NCI-H2227 (cell line): ENCODE measurements at regions not wholly inside any gene's neighbourhood (a gene's known extent, or its start where the extent isn't known, plus 50 kb on each side); places are given as distances from the start of the nearest gene placed in this dataset.

Experiments used
- DNase-seq: peaks from one replicate; lab custom pipeline; 2025; ENCODE audit not compliant: unreplicated experiment; lab: John Stamatoyannopoulos, UW

DNA sequence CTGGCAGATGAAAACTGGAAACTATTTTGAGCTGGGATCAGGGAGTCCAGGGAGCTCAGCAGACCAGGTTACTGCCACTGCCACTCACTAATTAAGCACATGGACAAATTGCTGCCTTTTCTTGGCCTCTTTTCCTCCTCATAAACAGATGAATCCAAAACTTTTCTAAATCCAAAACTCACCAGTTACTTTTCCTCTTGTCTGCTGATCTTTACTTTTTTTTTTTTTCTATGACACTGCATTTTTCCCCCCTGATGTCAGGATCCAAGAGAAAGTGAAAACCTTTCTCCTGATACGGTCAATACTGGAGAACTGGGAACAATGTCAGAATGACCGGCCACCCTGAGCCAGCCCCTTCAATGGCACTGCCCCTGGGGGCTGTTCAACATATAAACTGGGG is 405.8 kb downstream of the DUSP10 start:
- no peak for DNase-seq

DNA sequence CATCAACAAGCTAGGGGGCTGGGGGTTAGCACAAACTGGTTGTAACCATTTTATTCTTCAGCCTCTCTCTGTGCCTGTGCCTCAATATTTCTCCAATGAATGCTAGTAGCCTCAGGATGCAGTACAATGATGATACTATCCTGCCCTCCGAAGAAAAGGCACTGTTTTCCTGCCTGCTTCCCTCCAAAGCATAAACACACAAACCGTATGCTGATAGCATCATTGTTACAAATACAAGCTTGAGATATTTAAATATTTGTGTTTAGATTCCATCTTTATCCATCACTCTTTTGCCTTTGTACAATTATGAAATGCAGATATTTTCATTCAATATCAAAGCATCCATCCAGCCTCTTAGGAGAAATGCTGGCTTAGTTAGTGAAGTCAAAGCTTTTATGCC is 404.8 kb downstream of the DUSP10 start:
- no peak for DNase-seq

DNA sequence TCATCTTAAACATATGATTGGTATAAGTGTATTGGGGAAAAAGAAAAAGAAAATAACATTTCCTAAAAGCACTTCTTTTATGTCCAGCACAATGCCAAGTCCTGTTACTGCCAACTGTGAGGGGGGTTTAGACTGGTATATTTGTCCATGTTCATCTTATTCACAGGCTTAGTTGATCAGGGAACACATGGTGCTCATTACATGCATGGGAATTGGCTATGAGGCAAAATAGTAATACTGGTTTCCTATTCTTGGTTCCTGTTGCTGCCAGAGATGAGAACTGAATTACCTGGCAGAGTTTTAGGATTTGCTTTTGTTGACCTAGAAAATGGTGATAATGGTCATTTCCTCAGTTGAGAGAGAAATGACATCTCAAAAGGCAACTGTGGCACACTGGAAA is 398.8 kb downstream of the DUSP10 start:
- DNase-seq = no peak

GRCh38 chr1:221343607-221344006 is 398.3 kb downstream of the DUSP10 start:
- DNase-seq = no peak

DNA sequence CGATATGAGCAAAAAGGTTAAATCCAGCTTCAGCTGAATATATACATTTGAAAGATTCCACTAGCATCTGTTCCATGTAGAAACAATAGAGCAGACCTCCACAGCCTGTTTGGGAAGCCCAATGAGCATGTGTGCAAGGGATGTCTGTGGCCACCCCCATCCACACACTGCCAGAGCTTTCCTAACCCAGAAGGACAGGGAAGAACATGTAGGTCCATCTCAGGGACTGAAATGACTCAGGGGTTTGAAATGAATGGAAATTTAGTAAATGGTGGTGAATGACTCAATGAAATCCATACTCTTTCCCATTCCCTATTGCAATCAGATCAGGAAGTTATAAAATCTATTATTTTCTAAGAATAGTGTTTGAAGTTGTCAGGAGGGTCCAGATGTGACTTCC is 397.2 kb downstream of the DUSP10 start:
- DNase-seq = no peak

DNA sequence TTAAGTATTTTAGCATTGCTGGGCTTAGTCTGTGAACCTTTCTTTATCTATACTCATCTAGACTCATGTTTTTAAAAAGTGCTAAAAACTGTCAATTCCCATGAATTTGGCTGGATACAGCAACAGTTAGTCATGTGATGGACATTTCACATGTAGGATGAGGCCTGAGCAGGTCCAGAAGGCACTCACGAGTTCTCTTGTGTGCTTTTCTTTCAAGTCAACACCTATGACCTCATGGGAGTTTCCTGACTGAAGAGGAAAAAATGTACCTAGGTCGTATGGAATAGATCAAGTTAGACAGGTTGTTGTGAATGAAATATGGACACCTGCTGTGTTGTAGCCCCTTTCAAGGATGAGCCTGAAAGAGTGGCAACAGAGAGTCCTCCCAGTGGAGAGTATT is 394.2 kb downstream of the DUSP10 start:
- DNase-seq = no peak

DNA sequence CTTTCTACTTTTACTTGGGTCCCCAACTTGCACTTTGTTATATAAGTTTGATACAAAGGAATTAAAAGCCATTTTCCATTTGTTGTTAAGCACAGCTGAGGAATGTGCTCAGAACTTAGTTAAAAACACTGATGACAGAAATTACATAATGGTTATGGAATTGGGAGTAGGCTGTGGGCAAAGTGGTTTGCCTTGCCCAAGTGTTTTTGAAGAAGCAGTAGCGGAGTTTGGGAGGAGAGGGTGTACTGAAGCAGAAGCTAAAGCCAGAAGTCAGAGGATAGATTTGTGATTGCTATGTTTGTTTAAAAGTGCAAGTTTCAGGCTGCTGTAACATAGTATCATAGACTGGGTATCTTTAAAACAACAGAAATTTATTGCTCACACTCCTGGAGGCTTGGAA is 391.8 kb downstream of the DUSP10 start:
- DNase-seq = no peak

- DNase-seq = no peak
Measured at GRCh38 chr1:221356693-221357092, 385.2 kb downstream of the DUSP10 start.

DNA sequence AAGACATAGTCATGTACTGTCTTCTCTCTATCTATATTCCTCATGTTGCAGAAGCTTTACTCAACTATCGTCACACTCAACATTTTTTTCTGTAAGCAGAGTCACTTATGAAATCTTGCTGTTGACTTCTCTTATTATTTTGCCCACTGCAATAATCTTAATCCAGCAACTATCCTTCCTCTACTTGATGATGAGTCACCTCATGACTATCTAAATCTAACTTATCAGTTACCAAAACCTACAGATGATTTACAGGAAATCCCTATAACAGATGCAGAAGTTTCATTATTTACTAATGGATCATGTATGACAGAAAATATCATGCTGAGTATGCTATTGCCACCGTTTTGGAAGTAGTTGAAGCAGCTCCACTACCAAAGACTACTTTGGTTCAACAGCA is 378.9 kb downstream of the DUSP10 start:
- DNase-seq = no peak

GRCh38 chr1:221366495-221367110 is 375.3 kb downstream of the DUSP10 start:
- no peak for DNase-seq

DNA sequence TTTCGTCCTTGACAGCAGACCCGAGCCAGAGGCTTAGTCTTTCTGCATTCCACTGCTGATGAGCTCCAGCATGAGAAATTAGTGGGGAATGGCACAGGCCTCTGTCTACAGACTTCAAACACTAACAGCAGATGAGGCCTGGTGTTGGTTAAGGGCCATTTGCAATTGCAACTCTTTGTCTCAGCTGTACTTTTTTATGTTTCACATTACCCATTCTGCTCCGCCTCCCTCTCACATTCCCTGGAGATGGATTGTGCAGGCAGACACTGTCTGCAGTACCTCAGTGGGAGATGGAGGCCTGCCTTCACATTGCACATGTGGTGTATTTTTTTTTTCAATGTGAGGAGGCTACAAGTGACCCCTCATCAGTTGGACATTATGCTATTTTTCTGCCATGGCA is 370.2 kb downstream of the DUSP10 start:
- DNase-seq = no peak

- no peak for DNase-seq
Measured at GRCh38 chr1:221373795-221374194, 368.1 kb downstream of the DUSP10 start.

- DNase-seq = no peak
Measured at GRCh38 chr1:221376286-221376685, 365.6 kb downstream of the DUSP10 start.

DNA sequence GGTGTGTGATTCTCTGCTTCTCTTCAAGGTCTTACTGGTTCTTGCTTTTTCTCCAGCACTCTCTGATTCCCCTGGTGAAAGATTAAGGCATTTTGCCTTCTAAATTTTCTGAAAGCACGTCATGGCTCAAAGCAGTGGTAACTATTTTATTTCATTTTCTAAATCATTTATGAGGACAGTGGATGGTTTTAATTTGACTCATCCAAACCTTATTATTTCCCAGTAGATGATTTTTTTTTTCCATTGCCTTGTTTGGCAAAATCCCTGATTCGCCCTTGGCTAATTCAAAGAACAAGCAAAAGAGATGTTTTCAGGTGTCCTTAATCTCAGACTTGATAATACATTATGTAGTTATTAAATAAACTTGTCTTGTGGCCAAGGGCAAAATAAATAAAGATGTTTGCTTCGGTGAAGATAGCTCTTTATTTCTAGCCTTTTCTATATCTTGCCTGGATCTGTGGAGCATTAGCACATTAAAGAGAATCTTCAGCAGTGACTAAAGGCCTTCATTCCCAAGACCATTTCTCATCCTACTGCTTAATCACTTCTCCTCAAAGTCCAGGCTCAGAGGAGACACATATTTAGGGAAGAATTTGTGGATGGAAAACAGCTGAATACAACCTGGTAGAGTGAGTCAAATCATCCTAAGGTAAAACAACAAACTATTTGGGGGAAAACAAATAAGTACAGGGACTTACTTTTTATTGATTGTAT is 359.8 kb downstream of the DUSP10 start:
- DNase-seq = no peak

DNA sequence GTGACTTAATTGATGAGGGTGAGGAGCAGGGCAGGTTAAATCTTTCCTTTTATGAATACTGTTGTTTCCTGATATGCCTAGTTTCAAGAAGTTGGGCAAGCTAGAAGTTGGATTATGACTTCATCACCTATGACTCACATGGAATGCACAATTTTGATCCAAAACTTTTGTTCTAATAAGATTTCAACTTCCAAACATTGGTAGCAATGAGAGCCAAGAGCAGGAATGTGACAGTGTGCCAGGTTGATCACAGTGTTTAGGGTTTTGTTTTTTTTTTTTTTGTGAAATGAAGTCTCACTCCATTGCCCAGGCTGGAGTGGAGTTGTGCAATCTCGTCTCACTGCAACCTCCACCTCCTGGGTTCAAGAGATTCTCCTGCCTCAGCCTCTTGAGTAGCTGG is 349.4 kb downstream of the DUSP10 start:
- no peak for DNase-seq

DNA sequence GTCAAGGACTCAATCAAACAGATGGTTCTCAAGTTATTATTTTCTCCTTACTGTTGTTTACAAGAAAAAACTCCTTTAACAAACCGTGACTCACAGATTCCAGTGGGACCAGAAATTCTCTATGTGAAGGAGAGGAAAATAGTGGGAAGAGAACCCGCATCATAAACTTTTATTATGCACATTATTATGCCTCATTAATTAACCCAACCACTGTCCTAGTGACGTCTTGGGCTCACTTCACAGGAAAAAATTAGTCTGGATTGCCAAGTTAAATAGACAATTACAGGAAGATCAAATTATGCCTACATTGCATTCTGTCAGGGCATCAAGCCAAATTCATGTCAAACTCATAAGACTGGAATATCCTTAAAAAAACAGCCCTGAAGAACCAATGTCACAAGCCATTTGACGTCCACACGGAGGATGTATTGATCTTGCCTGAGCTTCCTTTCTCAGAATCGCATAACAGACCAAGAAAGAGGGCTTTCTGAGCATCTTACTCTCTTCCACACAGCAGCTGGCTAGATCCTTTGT is 347.8 kb downstream of the DUSP10 start:
- no peak for DNase-seq

GRCh38 chr1:221396526-221396925 is 345.4 kb downstream of the DUSP10 start:
- no peak for DNase-seq

- no peak for DNase-seq
Measured at GRCh38 chr1:221397141-221397540, 344.7 kb downstream of the DUSP10 start.

DNA sequence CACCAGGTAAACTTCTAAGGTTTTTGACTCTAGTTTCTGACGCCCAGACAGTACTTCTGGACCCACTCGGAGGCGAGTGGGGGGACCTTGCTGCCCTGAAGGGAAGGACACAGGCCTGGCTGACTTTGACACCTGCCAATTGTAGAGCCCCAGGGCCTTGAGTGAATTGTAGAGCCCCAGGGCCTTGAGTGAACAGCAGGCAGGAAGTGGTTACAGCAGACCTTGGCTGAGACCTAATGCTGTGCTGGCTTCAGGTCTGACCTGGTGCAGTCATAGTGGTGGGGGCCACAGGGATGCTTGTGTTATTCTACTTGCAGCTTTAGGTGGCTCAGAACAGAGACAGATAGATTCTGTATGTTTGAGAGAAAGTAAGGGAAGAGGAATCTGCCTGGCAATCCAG is 344.3 kb downstream of the DUSP10 start:
- no peak for DNase-seq

GRCh38 chr1:221405146-221405545 is 336.7 kb downstream of the DUSP10 start:
- no peak for DNase-seq

DNA sequence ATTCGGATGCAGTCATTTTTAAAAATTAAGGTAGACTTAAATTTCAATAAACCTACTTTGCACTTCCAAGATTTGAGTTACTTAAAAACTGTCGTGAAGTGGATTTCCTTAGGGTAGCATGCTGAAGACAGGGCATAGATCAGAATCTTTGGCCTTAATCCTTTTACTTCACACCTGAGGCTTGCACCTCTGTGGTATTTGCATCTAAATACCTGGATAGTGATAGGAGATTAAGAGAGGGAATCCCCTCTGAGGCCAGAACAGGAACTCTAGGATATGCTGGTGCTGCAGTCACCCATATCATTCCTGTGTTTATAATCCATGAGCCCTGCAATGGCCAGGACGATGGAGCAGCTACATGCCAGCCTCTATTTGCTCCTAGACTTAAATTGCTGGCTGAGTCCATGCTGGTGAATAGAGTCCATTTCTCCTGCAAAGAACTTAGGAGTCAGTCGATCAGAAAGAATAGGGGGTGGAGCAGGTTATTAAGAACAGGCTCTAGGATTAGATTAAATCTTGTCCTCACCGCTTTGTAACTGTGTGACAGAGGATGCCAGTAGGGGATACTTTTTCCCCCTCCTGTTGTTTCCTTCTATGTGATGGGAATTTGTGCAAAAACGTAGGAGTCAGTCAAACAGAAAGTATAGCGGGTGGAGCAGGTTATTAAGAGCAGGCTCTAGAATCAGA is 333.6 kb downstream of the DUSP10 start:
- DNase-seq = no peak

GRCh38 chr1:221411283-221411682 is 330.6 kb downstream of the DUSP10 start:
- DNase-seq = no peak
